ENCODE measurements at regions not wholly inside any gene's neighbourhood (a gene's known extent, or its start where the extent isn't known, plus 50 kb on each side); places are given as distances from the start of the nearest gene placed in this dataset.

- no peak for TF ChIP-seq KLF5 (IDR thresholded peaks at IDR 0.05; ENCODE audit: partially characterized antibody)
- no peak for TF ChIP-seq ZBTB11 (CRISPR knock-in tag; IDR thresholded peaks at IDR 0.05)
- no peak for TF ChIP-seq MXI1 (IDR thresholded peaks at IDR 0.05; ENCODE audit: low read depth, low read length)
- no peak for TF ChIP-seq HDAC2 (IDR thresholded peaks at IDR 0.05)
- TF ChIP-seq NFXL1 (IDR thresholded peaks at IDR 0.05; ENCODE audit: borderline replicate concordance), result no peak
- no peak for TF ChIP-seq ATF2 (IDR thresholded peaks at IDR 0.05; ENCODE audit: low read length)
- TF ChIP-seq, protein P1, sequence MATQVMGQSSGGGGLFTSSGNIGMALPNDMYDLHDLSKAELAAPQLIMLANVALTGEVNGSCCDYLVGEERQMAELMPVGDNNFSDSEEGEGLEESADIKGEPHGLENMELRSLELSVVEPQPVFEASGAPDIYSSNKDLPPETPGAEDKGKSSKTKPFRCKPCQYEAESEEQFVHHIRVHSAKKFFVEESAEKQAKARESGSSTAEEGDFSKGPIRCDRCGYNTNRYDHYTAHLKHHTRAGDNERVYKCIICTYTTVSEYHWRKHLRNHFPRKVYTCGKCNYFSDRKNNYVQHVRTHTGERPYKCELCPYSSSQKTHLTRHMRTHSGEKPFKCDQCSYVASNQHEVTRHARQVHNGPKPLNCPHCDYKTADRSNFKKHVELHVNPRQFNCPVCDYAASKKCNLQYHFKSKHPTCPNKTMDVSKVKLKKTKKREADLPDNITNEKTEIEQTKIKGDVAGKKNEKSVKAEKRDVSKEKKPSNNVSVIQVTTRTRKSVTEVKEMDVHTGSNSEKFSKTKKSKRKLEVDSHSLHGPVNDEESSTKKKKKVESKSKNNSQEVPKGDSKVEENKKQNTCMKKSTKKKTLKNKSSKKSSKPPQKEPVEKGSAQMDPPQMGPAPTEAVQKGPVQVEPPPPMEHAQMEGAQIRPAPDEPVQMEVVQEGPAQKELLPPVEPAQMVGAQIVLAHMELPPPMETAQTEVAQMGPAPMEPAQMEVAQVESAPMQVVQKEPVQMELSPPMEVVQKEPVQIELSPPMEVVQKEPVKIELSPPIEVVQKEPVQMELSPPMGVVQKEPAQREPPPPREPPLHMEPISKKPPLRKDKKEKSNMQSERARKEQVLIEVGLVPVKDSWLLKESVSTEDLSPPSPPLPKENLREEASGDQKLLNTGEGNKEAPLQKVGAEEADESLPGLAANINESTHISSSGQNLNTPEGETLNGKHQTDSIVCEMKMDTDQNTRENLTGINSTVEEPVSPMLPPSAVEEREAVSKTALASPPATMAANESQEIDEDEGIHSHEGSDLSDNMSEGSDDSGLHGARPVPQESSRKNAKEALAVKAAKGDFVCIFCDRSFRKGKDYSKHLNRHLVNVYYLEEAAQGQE (IDR thresholded peaks at IDR 0.05; ENCODE audit: low read depth, low read length), result no peak
- no peak for TF ChIP-seq FOS (IDR thresholded peaks at IDR 0.05; ENCODE audit: borderline replicate concordance, extremely low read depth, insufficient read length)
Measured at GRCh38 chr12:22979854-22980469, 355.0 kb downstream of the ETNK1 start (continued).
